Testis (tissue), 2 donors: ENCODE measurements at regions not wholly inside any gene's neighbourhood (a gene's known extent, or its start where the extent isn't known, plus 50 kb on each side); places are given as distances from the start of the nearest gene placed in this dataset.

Experiments used
- POLR2A ChIP-seq: fragments of 450-650 bp; IDR thresholded peaks from one replicate; pipeline ENCODE4 v1.6.1; 2017; ENCODE audit warnings: antibody characterized with exemption, mild to moderate bottlenecking, moderate library complexity
- TF ChIP-seq, protein P1 (sequence below), 3 experiments: fragments of 450-650 bp in 2 of 3; fragments of 200-600 bp in 1 of 3; sonication (generic) in 1 of 3; IDR thresholded peaks; one replicate each; pipeline ENCODE4 v1.5.1; 2016 to 2019; ENCODE audit warnings: antibody characterized with exemption in 3 of 3, mild to moderate bottlenecking in 2 of 3, moderate library complexity in 1 of 3

DNA sequence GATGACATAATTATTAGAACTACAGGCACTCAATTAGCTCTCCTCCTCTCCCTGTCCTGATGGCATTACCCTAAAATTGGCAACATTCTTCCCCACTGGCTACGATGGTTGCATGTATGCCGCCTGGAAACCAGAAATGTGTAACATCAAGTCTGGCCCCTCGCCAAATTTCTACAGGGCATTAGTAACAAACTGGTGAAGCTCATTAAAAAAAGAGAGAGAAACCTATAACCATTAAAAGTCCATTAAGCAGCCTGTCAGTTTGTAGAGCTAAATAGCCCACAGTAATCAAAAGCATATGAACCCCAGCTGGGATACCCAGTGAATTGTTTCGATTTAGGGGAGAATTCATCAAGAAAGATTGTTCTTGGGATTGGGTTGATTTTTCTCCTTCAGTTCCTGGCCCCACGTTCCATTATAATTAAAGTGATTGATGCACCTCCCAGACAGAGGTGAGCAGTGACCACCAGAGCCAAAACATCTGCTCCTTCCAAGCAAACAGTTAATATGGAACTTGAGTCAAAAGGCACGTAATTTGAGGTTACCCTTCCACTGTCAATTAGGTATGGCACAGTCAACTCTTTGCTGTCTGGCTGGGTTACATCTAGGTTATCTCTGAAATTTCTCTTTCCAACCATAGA, 208.6 kb downstream of the C1D start:
- TF ChIP-seq, protein P1, sequence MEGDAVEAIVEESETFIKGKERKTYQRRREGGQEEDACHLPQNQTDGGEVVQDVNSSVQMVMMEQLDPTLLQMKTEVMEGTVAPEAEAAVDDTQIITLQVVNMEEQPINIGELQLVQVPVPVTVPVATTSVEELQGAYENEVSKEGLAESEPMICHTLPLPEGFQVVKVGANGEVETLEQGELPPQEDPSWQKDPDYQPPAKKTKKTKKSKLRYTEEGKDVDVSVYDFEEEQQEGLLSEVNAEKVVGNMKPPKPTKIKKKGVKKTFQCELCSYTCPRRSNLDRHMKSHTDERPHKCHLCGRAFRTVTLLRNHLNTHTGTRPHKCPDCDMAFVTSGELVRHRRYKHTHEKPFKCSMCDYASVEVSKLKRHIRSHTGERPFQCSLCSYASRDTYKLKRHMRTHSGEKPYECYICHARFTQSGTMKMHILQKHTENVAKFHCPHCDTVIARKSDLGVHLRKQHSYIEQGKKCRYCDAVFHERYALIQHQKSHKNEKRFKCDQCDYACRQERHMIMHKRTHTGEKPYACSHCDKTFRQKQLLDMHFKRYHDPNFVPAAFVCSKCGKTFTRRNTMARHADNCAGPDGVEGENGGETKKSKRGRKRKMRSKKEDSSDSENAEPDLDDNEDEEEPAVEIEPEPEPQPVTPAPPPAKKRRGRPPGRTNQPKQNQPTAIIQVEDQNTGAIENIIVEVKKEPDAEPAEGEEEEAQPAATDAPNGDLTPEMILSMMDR (IDR thresholded peaks at IDR 0.05), result no peak
- TF ChIP-seq POLR2A, result no peak
